ENCODE measurements at regions not wholly inside any gene's neighbourhood (a gene's known extent, or its start where the extent isn't known, plus 50 kb on each side); places are given as distances from the start of the nearest gene placed in this dataset.
"Not testable (repeated sequence)": the region's sequence is repeated elsewhere in the genome, so short reads cannot be mapped to it uniquely, and the experiment has no call there.

DNA sequence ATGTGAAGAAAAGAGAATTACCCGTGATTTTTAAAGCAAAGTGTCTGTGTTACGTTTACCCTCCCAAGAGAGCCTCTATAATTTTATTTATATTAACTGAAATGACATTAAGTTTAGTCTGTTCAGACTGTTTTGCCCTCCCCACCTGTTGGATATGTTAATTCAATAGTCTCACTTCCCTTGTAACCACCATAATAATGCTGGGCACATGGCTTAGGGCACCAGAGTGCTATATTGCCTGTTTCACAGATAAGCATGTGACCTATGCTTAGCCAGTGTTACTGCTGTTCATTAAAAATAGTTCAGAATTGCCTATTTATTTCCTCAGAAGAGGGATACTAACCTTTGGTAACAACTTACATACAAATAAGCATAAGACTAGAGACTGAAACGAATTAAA, 446.2 kb downstream of the FAT4 start:
- no peak for DNase-seq

DNA sequence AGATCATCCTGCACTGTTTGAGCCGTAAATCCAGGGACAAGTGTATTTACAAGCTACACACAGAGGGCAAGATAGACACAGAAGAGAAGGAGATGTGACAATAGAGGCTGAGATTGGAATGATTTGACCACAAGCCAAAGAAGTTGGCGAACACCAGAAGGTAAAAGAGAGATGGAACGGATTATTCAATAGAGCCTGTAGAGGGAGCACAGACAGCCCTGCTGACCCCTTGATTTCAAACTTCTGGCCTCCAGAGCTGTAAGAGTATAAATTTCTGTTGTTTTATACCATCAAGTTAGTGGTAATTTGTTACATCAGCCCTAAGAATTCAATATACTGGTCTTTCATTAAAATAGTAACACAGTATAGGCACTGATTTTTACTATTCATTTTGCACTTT, 447.8 kb downstream of the FAT4 start:
- peak in 1 of 2 experiments; percentile 11 for DNase-seq

DNA sequence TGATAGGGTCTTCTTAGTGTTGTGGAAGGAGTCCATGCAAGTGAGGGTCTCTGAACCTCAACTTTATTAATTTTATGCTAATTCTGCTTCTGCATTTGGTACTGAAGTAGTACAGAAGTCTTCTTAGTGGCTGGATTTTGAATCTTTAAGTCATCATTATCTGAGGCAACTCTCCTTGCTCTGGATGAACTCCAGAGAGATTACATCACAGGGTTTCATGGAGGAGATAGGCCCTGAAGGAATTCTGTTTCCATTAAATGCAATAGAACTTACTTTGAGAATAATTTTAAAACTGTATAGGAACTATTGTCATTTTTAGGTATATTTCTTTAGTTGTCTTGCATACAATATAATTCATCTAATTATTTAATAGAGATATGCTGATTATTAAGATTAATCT, 451.2 kb downstream of the FAT4 start:
- DNase-seq: no peak

DNA sequence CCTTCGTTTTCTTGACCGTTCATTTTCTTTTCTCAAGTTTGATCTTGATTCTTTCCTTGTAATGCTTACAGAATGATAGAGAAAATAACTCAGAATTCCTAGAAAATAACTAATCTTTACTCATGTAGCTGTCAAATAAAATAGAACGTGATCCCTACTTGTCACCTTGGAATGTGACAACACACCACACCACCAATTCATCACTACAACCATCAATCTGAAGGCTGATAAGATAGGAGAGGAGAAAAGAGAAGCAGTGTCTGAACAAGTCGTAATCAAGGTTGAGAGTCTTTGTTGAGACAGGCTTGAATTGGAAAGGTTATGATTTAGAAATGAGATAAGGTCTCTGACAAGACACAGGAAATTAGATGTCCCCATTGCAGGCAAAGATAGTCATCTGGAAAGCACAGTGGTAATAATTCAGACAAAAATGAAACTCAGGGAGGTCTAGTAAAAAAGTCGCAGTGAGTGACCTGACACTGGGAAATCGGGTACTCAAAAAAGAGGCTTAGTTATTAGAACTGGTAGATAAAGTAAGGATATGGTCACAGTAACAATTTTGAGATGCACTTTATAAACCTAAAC, 456.2 kb downstream of the FAT4 start:
- DNase-seq: no peak

DNA sequence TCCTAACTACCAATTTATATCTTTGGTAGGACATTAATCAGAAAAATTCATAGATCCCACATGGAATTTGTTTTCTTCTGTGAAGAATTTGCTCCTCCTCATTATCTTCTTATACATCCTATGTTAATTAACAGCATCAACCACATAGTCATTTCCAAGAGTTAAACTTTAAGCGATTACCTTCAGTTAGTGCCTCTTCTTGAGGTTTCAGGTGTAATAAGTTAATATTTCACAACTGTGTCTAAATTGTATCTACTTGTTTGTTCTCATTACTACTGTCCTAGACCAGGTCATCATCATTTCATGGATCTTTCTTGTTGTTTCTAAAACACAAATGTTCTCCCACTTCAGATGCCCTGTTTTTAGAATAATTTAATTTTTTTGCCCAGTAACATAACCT, 457.9 kb downstream of the FAT4 start:
- no peak for DNase-seq

DNA sequence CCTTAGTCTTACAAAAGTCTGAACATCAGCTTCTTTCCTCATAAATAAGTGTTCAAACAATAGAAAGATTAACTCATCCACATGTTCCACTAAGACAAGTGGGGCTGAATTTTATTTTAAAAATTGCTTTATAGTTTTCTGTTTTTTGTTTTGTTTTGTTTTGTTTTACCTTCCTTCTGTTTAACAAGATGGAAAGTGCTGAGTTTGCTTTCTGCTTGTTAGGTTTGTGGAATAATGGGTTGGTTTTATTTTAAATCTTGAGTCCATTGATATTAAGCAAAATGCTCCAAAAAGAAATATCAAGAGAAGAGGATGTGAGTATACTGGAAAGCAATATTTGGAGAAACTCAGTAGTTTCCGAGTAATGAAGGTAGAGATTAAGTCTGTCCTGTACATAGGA, 458.7 kb downstream of the FAT4 start:
- DNase-seq: no peak

DNA sequence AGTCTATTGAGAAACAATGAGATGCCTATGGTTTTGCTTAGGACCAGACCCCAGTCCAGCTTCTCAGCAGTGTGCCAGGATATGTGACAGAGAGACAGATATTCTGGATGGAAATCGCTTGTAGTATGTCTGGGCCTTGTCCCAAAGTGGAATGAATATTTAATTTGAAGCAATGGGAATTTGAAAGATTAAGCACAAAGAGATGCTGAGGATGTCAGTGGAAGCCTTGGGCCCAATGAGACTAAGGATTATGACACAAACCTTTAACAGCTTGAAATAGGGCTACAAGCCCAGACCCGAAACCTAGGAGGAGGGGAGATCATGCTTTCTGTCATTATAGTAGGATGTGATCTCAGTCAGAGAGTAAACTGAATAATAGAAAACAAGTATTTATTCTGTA, 459.2 kb downstream of the FAT4 start:
- peak in 1 of 2 experiments; percentile 22 for DNase-seq

DNA sequence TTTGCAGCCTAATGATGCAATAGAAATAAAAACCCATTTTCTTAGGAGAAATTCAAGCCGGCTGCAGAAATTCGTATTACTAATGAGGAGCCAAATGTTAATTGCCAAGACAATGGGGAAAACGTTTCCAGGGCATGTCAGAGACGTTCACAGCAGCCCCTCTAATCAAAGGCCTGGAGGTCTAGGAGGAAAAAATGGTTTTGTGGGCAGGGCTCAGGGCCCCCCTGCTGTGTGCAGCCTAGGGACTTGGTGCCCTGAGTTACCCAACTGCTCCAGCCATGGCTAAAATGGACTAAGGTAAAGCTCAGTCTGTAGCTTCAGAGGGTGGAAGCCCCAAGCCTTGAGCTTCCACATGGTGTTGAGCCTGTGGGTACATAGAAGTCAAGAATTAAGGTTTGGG, 461.4 kb downstream of the FAT4 start:
- no peak for DNase-seq

DNA sequence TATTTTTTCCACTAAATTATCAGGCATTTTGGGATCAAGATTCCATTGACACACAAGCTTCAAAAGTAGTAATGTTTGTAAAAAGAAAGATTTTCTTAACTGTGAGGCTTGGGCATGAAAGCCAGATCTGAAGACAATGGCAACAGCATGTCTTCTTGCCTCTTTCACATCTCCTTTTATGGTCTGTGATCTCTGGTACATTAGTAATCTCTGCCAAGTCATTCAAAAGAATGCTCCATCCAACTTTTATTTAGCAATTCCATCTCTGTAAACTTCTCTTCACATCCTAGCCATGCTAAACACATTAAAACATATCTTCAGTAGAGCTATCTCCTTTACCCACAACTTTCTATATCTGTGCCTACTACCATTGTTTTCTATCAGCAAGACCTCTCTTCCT, 465.4 kb downstream of the FAT4 start:
- no peak for DNase-seq

DNA sequence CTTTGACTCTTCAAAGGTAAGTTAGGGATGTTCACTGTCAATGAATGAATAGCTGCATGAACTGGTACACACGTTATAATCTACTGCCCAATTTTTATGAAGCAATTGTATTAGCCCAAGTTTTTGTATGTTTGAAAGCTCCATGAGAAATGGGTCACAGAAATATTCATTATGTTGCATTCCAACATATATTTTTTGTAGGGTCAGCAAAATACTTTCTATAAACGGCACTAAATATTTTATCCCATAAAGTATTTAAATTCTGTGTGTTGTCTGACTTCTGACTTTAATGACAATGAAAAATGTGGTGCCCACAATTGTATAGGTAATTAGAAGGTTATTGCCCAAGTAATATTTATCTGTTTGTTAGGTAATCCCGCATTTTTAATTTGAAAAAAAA, 466.0 kb downstream of the FAT4 start:
- no peak for DNase-seq

DNA sequence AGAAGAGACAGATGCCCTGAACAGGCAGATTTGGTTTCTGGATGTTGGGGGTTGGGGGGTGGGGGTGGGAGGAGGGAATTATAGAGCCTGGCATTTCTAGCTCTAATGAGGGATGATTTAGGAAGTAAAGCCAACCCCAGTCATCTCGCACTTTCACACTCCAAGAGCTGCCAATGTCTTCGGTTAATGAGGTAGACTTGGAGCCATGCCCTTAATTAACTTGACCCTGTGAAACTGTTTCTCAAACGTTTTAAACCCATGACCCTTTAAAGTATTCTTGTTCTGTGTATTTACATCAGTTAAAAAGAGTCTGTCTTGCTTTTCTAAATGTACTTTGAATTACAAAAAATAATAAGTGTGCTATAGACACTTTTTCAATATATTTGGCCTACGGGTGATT, 466.9 kb downstream of the FAT4 start:
- DNase-seq: peak; percentile 32 to 82

DNA sequence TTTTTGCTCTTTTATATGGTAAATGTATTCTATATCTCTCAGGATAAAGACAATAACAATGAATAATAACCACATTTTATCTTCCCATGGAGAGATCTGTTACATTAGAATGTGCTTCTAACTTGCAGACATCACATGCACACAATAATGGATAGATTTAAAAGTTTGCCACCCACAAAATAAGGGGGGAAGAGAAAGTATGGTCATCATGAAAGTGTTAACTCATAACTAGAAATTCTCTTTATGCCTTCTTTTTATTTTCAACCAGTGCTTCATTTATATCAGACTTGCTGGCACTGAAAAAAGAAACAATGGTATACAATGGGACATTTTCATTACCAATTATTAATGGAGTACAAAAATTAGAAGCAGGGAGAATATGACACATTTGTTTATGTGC, 470.0 kb downstream of the FAT4 start:
- no peak for DNase-seq

DNA sequence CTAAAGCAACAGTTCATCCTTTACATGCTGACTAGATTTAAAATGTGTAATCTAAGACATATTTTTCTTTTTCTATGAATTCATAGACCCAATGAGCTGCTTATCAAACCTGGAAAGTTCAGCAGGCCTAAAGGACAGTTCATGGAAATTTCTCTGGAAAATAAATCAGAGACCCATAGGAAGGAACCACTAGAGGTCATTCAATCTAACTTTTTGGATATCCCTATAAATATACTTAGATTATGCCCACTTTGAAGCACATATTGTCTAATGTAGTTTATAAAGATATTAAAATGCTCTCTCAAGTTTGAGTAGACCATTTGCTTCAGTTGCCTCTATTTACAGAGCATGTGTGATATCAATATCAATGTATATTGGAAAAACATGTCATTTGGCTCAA, 473.0 kb downstream of the FAT4 start:
- no peak for DNase-seq

DNA sequence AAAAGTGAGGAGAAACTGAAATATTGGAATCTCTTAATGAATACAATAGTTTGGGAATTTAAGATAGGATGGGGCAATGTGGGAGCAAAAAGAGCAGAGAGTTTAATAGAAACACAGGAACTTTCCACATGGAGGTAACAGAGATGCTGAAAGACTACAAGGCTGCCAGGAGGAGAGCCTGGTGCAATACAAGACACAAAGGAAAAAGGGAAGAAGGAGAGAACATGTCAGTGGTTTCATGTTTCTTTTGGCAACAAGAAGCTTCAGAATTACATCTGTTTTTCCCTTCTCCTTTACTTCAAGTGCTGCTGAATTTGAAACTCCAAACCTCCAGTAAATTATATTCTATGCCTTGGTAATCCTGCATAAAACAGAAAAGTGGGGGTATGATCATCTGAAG, 474.3 kb downstream of the FAT4 start:
- DNase-seq: peak in 1 of 2 experiments; percentile 11

DNA sequence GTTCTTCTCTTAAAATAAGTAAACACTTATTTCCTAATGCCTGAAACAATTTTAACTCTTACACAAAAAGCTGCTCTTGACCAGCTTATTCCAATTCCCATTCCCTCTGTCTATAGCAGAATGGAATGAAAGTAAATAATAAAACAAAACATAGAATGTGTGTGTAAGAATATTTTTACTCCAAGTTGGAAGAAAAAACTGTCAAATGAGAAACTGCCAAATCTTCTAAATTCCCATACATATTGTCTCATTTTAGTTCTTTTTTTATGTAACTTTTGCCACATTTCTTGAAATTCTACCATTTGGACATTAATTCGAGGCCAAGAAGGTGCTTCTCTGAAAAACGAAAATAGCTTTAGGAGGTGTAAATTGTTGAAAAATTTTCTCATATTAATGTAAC, 477.1 kb downstream of the FAT4 start:
- no peak for DNase-seq

DNA sequence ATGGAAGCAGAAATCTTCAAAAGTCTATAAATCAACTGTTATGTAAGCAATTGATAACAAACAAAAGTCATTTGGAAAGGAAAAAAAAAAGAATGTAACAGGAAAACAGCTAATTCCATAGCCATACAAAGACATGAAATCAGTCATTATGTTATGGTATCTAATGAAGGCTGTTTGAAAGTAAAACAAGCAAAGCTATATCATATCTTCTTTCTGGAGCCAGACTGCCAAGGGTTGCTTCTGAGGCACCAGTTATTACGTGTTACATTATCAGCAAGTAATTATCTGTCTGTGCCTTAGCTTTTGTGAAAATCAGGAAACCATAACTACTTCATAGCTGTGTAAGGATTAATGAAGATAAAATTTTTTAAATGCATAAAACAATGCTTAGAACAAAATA, 480.2 kb downstream of the FAT4 start:
- DNase-seq: no peak

DNA sequence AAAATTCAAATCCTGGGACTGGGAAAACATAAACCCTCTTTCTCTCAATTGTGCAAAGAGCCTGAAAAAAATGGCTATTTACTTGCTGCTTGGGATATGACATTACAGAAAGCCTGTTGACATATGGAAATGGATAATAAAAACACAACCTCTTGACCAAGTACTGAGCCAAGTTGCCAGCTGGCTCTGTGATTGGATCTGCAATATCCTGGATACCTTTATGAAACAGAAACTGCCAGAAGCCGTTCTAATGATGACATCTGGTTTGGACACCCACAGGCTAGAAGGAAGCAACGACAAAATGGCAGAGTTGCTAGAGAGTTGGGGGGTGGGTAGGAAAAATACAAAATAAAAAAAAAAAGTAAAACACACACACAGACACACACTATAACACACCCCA, 481.4 kb downstream of the FAT4 start:
- DNase-seq: peak; percentile 7 to 75

DNA sequence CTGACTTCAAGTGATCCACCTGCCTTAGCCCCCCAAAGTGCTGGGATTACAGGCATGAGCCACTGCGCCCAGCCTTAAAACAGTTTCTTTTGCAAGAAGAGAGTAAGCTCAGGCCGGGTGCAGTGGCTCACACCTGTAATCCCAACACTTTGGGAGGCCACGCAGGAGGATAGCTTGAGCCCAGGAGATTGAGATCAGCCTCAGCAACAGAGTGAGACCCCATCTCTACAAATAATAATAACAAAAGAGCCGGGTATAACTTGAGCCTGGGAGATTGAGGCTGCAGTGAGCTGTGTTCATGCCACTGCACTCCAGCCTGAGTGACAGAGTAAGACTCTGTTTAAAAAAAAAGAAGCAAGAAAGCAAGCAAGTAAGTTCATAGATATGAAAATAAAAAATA, 482.9 kb downstream of the FAT4 start:
- not testable (repeated sequence) for DNase-seq

DNA sequence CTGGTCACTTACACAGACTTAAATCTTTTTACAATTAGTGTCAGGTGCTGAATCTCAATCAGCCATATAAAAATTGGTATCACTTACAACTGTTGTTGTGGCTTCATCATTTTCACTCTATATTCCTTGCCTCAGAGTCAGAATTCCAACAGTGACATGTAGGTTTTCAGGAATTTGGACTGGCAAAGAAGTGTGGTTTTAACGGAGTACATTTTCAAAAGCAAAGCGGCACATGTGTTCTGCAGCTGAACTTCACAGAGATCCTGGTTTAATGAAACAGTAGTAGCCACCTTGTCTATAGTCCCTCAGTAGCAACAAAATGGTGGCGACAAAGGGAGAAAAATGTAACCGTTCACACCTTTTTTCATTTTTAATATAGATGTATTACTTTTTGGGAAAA, 486.6 kb downstream of the FAT4 start:
- DNase-seq: no peak

DNA sequence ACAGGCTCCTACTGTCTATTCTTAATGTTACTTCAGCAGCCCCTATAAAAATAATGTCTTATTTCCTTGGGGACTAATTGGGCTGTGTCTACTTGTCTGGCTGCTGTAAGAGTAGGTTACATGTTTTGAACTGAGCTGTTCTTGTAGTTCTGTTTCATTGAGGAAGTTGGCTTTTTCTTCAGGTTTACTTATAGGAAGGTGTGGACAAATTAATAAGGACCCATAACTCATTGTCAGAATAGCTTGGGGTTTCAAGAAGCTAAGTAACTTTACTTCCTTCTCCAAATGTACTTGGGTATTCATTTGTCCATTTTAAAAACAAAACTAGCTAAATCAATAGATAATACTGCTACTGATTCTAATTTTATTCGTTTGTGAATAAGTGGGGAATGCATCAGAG, 487.2 kb downstream of the FAT4 start:
- no peak for DNase-seq

DNA sequence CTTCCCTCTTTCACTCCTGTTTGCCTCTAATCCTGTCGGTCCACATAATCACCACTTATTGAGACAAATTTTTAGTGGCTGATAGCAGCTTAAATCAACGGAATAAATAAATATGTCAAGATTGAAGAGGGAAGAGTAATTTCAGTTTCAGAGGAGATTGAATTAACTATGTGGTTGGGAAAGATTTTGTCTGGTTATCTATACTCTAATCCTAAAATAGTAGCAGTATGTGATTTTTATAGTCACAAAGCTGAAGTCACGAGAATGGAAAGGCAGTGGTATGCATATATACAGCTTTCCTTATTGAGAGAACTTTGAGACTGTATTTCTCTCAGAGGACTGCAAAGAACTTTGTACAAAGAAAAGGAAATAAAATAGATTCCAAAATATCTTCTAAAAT, 493.3 kb downstream of the FAT4 start:
- no peak for DNase-seq

DNA sequence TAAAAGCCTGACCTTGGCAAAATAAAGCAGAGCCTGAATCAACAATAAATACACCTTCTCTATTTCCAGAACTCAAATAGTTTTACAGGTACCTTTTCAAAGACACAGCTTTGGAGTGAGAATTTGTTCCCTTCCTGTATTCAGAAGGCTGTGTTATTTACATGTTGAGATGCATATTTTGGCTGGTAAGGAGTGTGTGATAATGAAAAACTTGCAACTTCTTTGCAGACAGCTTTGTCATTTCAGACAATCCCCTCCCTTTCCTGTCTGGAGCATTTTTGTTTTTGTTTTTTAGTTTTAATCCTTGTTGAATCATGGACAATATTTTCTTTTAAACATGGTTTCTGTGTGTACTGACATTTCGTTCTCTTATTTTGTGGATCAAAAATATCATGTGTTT, 493.8 kb downstream of the FAT4 start:
- no peak for DNase-seq

DNA sequence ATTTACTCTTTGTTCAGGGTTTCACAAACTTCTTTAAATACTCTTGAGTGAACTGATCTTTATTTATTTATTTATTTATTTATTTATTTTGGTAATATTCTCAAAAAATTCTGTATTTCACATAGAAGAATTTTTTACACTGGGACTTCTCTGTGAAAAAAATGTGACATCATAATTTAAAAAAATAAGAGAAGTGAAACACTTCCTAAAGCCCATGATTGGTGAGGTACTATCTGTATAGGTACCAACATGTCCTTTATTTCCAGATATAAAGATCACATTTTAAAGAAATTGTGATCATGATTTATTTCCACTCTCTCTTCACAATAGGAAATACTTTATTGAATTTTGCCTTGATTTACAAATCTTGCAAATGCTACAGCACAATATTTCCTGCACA, 497.1 kb downstream of the FAT4 start:
- no peak for DNase-seq

DNA sequence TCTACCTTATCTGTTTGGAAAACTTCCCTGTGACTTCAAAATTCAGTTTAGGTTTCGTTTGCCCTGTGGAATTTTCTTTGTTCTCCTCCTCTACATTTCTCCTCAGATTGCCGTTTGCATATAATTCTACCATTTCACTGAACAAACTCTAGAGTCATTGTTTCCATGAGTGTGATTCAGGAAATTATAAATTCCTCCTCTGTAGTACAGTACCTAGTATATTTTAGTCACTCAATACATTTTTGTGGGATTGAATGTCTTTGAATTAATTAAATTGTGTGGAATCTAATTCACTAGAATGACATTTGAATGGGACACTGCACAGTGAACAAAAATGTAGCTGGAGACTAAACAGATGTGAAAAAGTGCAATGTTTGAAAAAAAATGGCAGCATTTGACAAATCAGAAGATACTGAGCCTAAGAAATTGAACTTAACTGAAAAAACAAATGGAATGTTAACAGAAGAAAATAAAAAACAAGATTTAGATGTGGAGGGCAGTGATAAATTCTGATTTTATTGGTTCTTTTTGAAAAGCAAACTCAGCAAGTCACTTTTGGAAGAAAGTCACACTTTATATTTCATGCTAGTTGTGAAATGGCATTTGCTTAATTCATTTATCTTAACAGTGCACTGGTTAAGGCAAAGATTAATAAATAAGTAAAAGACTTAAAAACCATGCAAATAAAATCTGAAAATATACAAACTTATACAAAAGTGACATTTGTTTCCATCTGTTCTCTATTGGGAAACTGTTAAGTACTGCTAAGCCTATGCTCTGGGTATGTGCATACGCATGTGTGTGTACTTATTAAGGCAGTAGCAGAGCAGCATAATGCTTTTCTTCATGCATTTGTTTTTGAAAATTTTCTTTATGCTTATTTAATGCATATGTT, 512.3 kb downstream of the FAT4 start:
- DNase-seq: no peak

DNA sequence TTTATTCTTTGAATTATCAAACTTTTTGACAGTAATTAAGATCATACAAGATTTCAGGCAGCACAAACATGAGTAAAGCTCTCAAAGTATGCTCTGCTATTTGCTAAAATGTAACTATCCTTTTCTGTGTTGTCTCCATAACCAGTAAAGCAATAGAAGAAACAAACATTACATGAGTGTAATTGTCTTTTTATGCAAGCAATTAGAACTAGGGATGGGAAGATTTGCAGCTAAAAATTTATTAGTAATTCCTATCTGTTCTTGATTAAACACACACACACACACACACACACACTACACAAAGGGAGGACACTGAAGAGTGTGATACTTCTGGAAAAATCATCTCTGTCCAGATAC, 512.9 kb downstream of the FAT4 start:
- no peak for DNase-seq

Data from NCI-H446 (cell line).